GM23338 (cell line): ENCODE measurements at regions not wholly inside any gene's neighbourhood (a gene's known extent, or its start where the extent isn't known, plus 50 kb on each side); places are given as distances from the start of the nearest gene placed in this dataset.

Experiments used
- CREB1 ChIP-seq: fragments of 250-450 bp; sonication (Bioruptor Pico); IDR thresholded peaks from 2 replicates; pipeline ENCODE4 v1.5.0; 2020; ENCODE audit warnings: low read depth, mild to moderate bottlenecking, moderate library complexity
- EZH2 ChIP-seq: fragments of 200-600 bp; sonication (generic); IDR thresholded peaks from one replicate; pipeline ENCODE4 v1.8.0; 2017; ENCODE audit warnings: antibody characterized with exemption, mild to moderate bottlenecking, low read depth; ENCODE audit not compliant: unreplicated experiment
- EZH2phosphoT487 ChIP-seq: fragments of 200-600 bp; sonication (generic); IDR thresholded peaks from one replicate; pipeline ENCODE4 v1.8.1; 2018; ENCODE audit warnings: antibody characterized with exemption; ENCODE audit not compliant: unreplicated experiment
- JUNB ChIP-seq: IDR thresholded peaks from one replicate; pipeline ENCODE4 v1.6.1; 2016; ENCODE audit warnings: antibody characterized with exemption; ENCODE audit not compliant: unreplicated experiment
- NANOG ChIP-seq: IDR thresholded peaks from 2 replicates; pipeline ENCODE4 v1.6.1; 2016; ENCODE audit warnings: antibody characterized with exemption, borderline replicate concordance
- POLR2AphosphoS5 ChIP-seq: IDR thresholded peaks from 2 replicates; pipeline ENCODE4 v1.6.1; 2016; ENCODE audit warnings: antibody characterized with exemption, low read depth
- STAT1 ChIP-seq: IDR thresholded peaks from one replicate; pipeline ENCODE4 v1.6.1; 2016; ENCODE audit warnings: antibody characterized with exemption; ENCODE audit not compliant: unreplicated experiment
- TF ChIP-seq, protein P1 (sequence below), 2 experiments: fragments of 200-600 bp in 1 of 2; sonication (generic) in 1 of 2; conservative IDR thresholded peaks; 2 replicates each; pipeline versions ENCODE4 v1.5.1 to v1.6.1; 2016 to 2017; ENCODE audit warnings: antibody characterized with exemption in 2 of 2, low read depth in 2 of 2, mild to moderate bottlenecking in 2 of 2, moderate library complexity in 1 of 2
- TF ChIP-seq, protein P2 (sequence below): IDR thresholded peaks from one replicate; pipeline ENCODE4 v1.6.1; 2018; ENCODE audit warnings: antibody characterized with exemption; ENCODE audit not compliant: unreplicated experiment

DNA sequence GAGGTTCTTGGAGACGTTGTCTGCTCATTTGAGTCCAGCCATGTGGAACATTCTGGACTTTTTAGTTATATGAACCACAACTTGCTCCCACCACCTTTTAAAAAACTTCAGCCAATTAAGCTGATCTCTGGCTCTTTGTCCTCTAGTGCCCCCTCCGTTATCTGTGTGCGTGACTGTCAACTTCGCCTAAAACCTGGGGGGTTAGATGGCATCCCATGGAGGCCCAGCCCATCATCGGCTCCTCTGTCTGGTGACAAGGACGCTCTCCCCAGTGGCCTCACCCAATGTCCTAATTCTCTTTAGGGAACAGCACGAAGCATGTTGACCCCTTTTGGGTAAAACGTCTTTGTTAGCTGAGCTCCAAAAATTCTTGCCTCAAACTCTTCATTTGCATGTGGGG lies 341.0 kb upstream of the TNRC6C start:
- TF ChIP-seq, protein P1, sequence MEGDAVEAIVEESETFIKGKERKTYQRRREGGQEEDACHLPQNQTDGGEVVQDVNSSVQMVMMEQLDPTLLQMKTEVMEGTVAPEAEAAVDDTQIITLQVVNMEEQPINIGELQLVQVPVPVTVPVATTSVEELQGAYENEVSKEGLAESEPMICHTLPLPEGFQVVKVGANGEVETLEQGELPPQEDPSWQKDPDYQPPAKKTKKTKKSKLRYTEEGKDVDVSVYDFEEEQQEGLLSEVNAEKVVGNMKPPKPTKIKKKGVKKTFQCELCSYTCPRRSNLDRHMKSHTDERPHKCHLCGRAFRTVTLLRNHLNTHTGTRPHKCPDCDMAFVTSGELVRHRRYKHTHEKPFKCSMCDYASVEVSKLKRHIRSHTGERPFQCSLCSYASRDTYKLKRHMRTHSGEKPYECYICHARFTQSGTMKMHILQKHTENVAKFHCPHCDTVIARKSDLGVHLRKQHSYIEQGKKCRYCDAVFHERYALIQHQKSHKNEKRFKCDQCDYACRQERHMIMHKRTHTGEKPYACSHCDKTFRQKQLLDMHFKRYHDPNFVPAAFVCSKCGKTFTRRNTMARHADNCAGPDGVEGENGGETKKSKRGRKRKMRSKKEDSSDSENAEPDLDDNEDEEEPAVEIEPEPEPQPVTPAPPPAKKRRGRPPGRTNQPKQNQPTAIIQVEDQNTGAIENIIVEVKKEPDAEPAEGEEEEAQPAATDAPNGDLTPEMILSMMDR (conservative IDR thresholded peaks at IDR 0.05; ENCODE audit: low read depth in 2 of 2) = no peak
- no peak for TF ChIP-seq JUNB
- TF ChIP-seq EZH2 = no peak
- TF ChIP-seq POLR2AphosphoS5 = no peak
- TF ChIP-seq CREB1 (CRISPR knock-in tag) = no peak
- TF ChIP-seq, protein P2, sequence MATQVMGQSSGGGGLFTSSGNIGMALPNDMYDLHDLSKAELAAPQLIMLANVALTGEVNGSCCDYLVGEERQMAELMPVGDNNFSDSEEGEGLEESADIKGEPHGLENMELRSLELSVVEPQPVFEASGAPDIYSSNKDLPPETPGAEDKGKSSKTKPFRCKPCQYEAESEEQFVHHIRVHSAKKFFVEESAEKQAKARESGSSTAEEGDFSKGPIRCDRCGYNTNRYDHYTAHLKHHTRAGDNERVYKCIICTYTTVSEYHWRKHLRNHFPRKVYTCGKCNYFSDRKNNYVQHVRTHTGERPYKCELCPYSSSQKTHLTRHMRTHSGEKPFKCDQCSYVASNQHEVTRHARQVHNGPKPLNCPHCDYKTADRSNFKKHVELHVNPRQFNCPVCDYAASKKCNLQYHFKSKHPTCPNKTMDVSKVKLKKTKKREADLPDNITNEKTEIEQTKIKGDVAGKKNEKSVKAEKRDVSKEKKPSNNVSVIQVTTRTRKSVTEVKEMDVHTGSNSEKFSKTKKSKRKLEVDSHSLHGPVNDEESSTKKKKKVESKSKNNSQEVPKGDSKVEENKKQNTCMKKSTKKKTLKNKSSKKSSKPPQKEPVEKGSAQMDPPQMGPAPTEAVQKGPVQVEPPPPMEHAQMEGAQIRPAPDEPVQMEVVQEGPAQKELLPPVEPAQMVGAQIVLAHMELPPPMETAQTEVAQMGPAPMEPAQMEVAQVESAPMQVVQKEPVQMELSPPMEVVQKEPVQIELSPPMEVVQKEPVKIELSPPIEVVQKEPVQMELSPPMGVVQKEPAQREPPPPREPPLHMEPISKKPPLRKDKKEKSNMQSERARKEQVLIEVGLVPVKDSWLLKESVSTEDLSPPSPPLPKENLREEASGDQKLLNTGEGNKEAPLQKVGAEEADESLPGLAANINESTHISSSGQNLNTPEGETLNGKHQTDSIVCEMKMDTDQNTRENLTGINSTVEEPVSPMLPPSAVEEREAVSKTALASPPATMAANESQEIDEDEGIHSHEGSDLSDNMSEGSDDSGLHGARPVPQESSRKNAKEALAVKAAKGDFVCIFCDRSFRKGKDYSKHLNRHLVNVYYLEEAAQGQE = no peak
- no peak for TF ChIP-seq EZH2phosphoT487
- no peak for TF ChIP-seq NANOG
- no peak for TF ChIP-seq STAT1
